HG02798 (cell line): ENCODE measurements at regions not wholly inside any gene's neighbourhood (a gene's known extent, or its start where the extent isn't known, plus 50 kb on each side); places are given as distances from the start of the nearest gene placed in this dataset.

Source experiments
- ATAC-seq: cut with Tn5 transposase; IDR thresholded peaks from one replicate; pipeline ENCODE4 v1.9.1; 2021; ENCODE audit warnings: mild to moderate bottlenecking; ENCODE audit not compliant: unreplicated experiment, poor library complexity

GRCh38 chr3:151990696-151991376, 117.4 kb downstream of the SUCNR1 start:
- no peak for ATAC-seq

DNA sequence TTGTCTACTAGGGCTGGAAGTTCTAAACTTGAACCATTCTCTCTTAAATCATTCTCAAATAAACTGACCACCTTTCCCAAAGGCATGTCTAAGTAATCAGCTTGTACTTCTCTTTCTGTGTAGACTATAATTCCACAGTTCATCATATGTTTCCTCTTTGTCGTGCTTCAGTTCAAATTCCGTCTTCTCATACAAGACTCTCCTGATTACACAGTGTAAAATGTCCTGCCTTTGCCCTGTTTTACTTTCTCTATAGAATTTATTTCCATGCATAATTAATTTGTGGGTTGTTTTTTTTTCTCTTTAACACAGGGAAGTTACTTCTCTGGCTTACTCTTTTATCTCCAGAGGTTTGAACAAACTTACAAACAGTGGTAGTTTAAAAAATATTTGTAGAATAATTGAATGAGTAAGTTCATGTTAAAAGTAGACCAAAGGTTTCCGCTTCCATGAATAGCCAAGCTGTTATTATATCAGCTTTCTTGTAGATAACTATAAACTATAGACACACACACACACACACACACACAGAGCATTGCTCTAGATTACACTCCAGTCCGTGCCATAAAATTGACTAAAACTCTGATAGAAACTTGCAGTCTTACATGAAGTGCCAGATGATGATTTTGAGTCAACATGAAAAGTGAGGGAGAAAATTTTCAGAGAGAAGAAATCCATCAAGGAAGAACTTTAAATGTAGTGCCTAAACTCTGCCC, 119.0 kb downstream of the SUCNR1 start:
- no peak for ATAC-seq

- ATAC-seq, result no peak
Observed at GRCh38 chr3:151995091-151995490, 121.6 kb downstream of the SUCNR1 start.

GRCh38 chr3:151998744-151999143, 125.3 kb downstream of the SUCNR1 start:
- ATAC-seq, result no peak

GRCh38 chr3:151999936-152000335, 126.5 kb downstream of the SUCNR1 start:
- ATAC-seq, result no peak

GRCh38 chr3:152011812-152012735, 138.6 kb downstream of the SUCNR1 start:
- ATAC-seq, result no peak

- ATAC-seq, result no peak
Observed at GRCh38 chr3:152019508-152019907, 146.1 kb downstream of the SUCNR1 start.

DNA sequence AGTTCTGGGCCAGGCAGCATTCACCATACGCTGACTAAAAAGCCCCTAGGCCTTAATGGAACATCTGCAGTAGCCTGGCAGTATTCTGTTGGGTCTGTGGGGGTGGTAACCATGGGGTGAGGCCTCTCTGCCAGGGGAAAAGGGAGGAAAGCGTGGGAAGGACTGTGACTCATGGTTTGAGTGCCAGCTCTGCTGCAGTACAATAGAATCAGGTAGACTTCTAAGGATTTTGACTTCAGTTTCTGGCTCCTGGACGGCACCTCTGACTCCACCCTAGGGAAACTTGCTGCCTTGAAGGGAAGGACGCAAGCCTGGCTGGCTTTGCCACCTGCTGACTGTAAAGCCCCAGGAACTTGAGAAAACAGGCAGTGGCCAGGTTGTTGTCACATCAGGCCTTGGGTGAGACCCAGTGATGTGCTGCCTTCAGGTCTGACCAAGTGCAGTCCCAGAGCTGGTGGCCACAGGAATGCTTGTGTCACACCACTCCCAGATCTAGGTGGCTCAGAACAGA, 148.6 kb downstream of the SUCNR1 start:
- ATAC-seq, result peak; percentile 58

DNA sequence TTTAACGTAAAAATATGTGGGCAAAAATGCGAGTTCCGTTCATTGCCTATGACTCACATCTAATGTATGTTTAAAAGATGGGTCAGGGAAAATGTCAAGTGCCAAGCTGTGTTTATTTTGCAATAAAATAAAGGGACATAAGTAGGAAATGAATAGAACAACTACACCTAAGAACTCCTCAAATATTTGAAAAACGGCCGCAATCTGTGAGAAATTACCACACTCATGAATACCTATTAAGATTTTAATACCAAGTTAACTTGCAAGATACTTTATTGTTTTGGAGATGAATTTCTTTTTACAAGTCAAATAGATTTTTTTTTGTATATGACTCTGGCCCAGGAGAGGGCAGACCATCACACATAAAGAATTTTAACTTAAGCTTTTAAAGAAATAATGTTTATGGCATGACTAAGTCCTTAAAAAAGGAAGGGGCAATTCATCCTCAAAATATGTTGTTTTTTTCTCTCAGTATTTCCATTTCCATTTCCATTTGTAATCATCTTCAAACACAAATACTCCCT, 152.7 kb downstream of the SUCNR1 start:
- no peak for ATAC-seq

- no peak for ATAC-seq
Observed at GRCh38 chr3:152030320-152030719, 156.9 kb downstream of the SUCNR1 start.

- no peak for ATAC-seq
Observed at GRCh38 chr3:152031321-152031720, 157.9 kb downstream of the SUCNR1 start.

DNA sequence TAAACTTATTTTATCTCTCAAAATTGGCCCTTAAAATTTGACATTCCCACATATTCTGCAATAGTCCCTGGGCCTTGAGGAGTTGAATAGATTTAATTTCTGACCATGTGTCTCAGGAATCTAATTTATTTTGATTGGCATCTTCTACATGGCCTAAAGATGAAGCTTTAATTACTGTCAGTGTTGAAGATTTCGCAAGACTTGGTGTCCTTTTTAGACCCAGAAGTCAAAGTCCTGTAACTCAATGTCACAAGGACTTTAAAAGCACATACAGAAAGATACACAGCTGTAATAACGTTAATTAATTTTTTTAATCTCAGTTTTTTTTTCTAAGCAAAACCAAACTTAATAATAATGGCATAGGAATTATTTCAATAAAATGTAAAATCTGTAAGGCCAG, 163.9 kb downstream of the SUCNR1 start:
- ATAC-seq, result no peak

- ATAC-seq, result no peak
Observed at GRCh38 chr3:152037953-152038352, 164.5 kb downstream of the SUCNR1 start.

DNA sequence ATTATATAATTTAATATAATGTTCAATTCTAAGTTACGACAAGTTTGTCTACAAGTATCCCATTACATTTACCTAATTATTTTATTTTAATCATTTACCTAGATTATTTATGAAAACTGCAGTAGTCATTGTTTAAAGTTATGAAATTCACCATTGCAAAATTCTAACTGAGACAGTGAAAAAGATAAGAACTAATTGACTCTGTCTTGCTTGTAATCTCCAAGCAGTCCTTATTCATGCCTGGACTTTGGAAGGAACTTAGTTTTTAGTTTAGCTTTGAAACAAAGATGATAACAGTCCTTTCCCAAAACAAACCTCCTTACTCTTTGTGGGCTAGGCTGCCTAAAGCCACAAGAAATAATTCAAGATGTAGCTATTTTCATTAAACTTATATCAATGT, 165.0 kb downstream of the SUCNR1 start:
- ATAC-seq, result no peak

DNA sequence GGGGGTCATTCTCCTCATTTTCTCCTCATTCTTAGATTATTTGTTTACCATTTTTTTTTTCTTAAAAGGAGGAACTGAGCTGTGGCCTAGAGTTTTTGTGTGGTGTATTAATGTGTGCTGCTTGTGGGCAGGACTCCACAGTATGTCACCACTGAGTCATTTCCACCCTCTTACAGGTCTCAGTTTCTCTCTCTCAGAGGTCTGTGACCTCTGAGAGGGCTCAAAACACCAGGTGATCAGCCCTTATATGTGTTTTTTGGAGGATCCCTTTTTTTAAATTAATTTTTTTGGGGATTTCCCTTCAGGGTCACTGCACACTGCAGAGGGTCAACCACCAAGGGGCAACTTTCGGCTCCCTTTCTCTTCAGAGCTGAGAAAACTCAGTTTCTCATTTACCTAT, 166.4 kb downstream of the SUCNR1 start:
- ATAC-seq, result peak; percentile 94

DNA sequence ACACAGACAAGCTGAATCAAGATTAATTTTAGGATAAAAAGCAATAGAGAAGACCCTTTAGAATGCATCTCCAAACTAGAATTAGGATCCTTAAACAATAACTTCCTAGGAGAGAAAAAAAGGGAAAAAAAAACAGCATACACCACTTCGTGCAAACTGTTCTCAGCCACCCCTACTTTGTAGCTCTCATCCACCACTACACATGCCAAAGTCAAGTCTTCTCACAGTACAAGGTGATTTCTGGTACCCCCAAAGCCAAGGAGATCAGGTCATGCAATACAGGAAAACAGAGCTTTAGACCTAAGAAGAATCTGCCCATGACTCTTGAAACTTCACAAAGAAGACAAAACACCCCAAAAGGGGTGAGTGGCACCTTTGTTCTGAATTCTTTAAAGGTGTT, 166.9 kb downstream of the SUCNR1 start:
- ATAC-seq, result no peak

- ATAC-seq, result no peak
Observed at GRCh38 chr3:152043620-152044019, 170.2 kb downstream of the SUCNR1 start.

- no peak for ATAC-seq
Observed at GRCh38 chr3:152046280-152046679, 172.8 kb downstream of the SUCNR1 start.

DNA sequence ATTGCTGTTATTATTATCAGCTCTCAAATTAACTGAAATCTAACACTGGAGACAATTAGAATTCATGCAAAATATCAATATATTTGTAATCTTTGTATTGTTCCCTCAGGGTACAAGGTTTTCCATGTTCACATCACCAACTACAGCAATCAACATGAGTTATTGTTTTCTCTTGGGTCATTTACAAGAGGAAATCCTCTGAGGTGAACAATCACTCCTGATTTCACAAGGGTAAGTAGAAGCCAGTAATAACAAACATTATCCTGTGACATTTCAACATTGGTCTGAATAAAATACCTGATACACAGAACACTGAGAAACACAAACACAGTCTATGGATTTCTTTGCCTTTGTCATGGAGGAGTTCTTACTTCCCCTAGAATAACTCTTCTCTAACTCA, 174.0 kb downstream of the SUCNR1 start:
- no peak for ATAC-seq

DNA sequence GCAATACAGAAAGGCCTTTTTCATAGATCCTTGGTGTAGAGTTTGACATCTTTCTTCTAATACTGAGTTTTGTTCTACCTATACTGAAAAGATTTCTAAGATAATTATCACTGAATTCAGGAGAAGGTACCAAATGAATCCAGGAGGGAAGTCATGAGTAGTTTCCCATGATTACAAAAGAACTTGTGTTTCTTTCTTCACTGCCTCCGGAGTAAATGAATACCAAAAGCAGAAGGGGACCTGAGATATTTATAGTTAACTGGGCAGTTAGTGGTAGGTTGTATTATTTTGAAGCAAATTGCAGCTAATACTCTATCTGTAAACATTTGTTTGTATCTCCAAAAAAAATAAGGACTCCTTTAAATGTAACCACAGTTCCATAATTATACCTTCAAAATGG, 175.4 kb downstream of the SUCNR1 start:
- ATAC-seq, result no peak

GRCh38 chr3:152050903-152051302, 177.5 kb downstream of the SUCNR1 start:
- no peak for ATAC-seq
